GM12878 (cell line): ENCODE measurements at regions not wholly inside any gene's neighbourhood (a gene's known extent, or its start where the extent isn't known, plus 50 kb on each side); places are given as distances from the start of the nearest gene placed in this dataset.

Experiments used
- ATAC-seq: fragments of 200-7000 bp; cut with Tn5 transposase; 3 replicates; pipeline ENCODE4 v1.9.1; 2020; ENCODE audit warnings: mild to moderate bottlenecking, moderate library complexity
- BruUV-seq: library from RNA; stranded (reverse); fragments of 400-500 nt; replicated peaks from 2 replicates; lab custom pipeline; 2021; lab: Mats Ljungman, UMichigan
- CTCF ChIA-PET: fragments of 300-600 bp; sonication (Branson Sonifier 250); formaldehyde crosslinking; extraction: SDS; loops from one replicate; lab custom pipeline; 2021; ENCODE audit warnings: inconsistent platforms; lab: Yijun Ruan, JAX
- POLR2A ChIA-PET: fragments of 350-600 bp; formaldehyde crosslinking; extraction: SDS; loops from one replicate; lab custom pipeline; 2021; ENCODE audit warnings: inconsistent platforms; lab: Charles Lee
- RAD21 ChIA-PET: fragments of 300-600 bp; sonication (Branson Sonifier 250); formaldehyde crosslinking; loops from one replicate; lab custom pipeline; 2023; ENCODE audit warnings: antibody characterized with exemption; ENCODE audit not compliant: unreplicated experiment; lab: Charles Lee
- SMC1A ChIA-PET: fragments of 300-600 bp; sonication (Branson Sonifier 250); formaldehyde crosslinking; loops from one replicate; lab custom pipeline; 2023; ENCODE audit not compliant: unreplicated experiment, uncharacterized antibody; lab: Charles Lee
- DNase-seq: peaks from one replicate; pipeline ENCODE4 v3.0.0-alpha.2; 2011; ENCODE audit warnings: low read depth, low spot score
- FAIRE-seq: peaks from 3 replicates; lab custom pipeline; 2011; peaks lifted over from hg19 to GRCh38; lab: Jason Lieb, UNC
- H2AFZ ChIP-seq: 2 replicates; pipeline ENCODE4 v1.6.0; 2011; ENCODE audit warnings: low read depth, low read length, control low read depth; ENCODE audit not compliant: control insufficient read depth
- H3K27ac ChIP-seq: 2 replicates; pipeline ENCODE4 v1.5.1; 2011; ENCODE audit warnings: control low read depth; ENCODE audit not compliant: control insufficient read depth, insufficient read depth
- H3K27me3 ChIP-seq, 2 experiments: replicated peaks in 1 of 2; 2 replicates each; pipeline versions ENCODE4 v1.6.0 to v1.6.1; 2011; ENCODE audit warnings: low read length in 1 of 2; ENCODE audit not compliant: control insufficient read depth in 2 of 2, insufficient read depth in 2 of 2
- H3K36me3 ChIP-seq, 2 experiments: 2 replicates each; pipeline ENCODE4 v1.5.1; 2011; ENCODE audit warnings: low read length in 1 of 2; ENCODE audit not compliant: control insufficient read depth in 2 of 2, insufficient read depth in 2 of 2
- H3K4me1 ChIP-seq: 2 replicates; pipeline ENCODE4 v1.6.1; 2011; ENCODE audit warnings: mild to moderate bottlenecking, low read length, moderate library complexity, mixed read lengths; ENCODE audit not compliant: control insufficient read depth, insufficient read depth
- H3K4me2 ChIP-seq: 2 replicates; pipeline ENCODE4 v1.6.0; 2011; ENCODE audit warnings: control low read depth; ENCODE audit not compliant: control insufficient read depth, insufficient read depth
- H3K4me3 ChIP-seq: fragments of 200-600 bp; sonication (generic); 2 replicates; pipeline ENCODE4 v1.5.1; 2016
- H3K79me2 ChIP-seq: 2 replicates; pipeline ENCODE4 v1.6.0; 2011; ENCODE audit warnings: low read length; ENCODE audit not compliant: control insufficient read depth, insufficient read depth
- H3K9ac ChIP-seq: 2 replicates; pipeline ENCODE4 v1.8.0; 2011; ENCODE audit warnings: low read length, control low read depth, mixed read lengths; ENCODE audit not compliant: control insufficient read depth, insufficient read depth
- H3K9me3 ChIP-seq: replicated peaks from 3 replicates; pipeline ENCODE4 v1.5.1; 2011; ENCODE audit warnings: mild to moderate bottlenecking, low read length; ENCODE audit not compliant: control insufficient read depth, insufficient read depth
- H4K20me1 ChIP-seq: 2 replicates; pipeline ENCODE4 v1.6.0; 2011; ENCODE audit not compliant: control insufficient read depth, insufficient read depth
- E2F8 ChIP-seq: fragments of 450-650 bp; IDR thresholded peaks from 2 replicates; pipeline ENCODE4 v1.6.1; 2018; ENCODE audit warnings: mild to moderate bottlenecking, low read depth, moderate library complexity; ENCODE audit not compliant: partially characterized antibody
- EED ChIP-seq: sonication (generic); IDR thresholded peaks from 2 replicates; pipeline ENCODE4 v1.6.1; 2016; ENCODE audit warnings: antibody characterized with exemption, low read depth
- EGR1 ChIP-seq, 2 experiments: IDR thresholded peaks; 1 replicate in 1 of 2; 2 replicates in 1 of 2; pipeline ENCODE4 v1.6.1; 2011 to 2012; ENCODE audit warnings: low read depth in 2 of 2, low read length in 2 of 2, borderline replicate concordance in 1 of 2, mild to moderate bottlenecking in 1 of 2, moderate library complexity in 1 of 2
- FOXM1 ChIP-seq: IDR thresholded peaks from 2 replicates; pipeline ENCODE4 v1.6.1; 2012; ENCODE audit warnings: low read depth, mild to moderate bottlenecking, inconsistent platforms, low read length, moderate library complexity
- IKZF2 ChIP-seq, 2 experiments: fragments of 450-650 bp; IDR thresholded peaks; 2 replicates each; pipeline ENCODE4 v1.6.1; 2017; ENCODE audit warnings: mild to moderate bottlenecking in 2 of 2, moderate library complexity in 2 of 2
- MTA3 ChIP-seq: IDR thresholded peaks from 2 replicates; pipeline ENCODE4 v1.6.1; 2012; ENCODE audit warnings: low read length, inconsistent platforms, borderline replicate concordance
- NFIC ChIP-seq: IDR thresholded peaks from 2 replicates; pipeline ENCODE4 v1.6.1; 2012; ENCODE audit warnings: low read depth, mild to moderate bottlenecking, inconsistent platforms, low read length, moderate library complexity
- NFXL1 ChIP-seq: fragments of 450-650 bp; IDR thresholded peaks from 2 replicates; pipeline ENCODE4 v1.6.1; 2017; ENCODE audit warnings: antibody characterized with exemption, mild to moderate bottlenecking, borderline replicate concordance
- POU2F2 ChIP-seq: IDR thresholded peaks from 3 replicates; pipeline ENCODE4 v1.6.1; 2011; ENCODE audit warnings: low read depth, mild to moderate bottlenecking, low read length, borderline replicate concordance
- RELB ChIP-seq: fragments of 450-650 bp; IDR thresholded peaks from 2 replicates; pipeline ENCODE4 v1.6.1; 2017; ENCODE audit warnings: low read depth, mild to moderate bottlenecking, moderate library complexity
- SMARCA5 ChIP-seq: fragments of 450-650 bp; IDR thresholded peaks from 2 replicates; pipeline ENCODE4 v1.6.1; 2017; ENCODE audit warnings: mild to moderate bottlenecking
- ZNF207 ChIP-seq: fragments of 450-650 bp; IDR thresholded peaks from 2 replicates; pipeline ENCODE4 v1.6.1; 2014; ENCODE audit warnings: antibody characterized with exemption, mild to moderate bottlenecking, borderline replicate concordance
- ZNF384 ChIP-seq: IDR thresholded peaks from 2 replicates; pipeline ENCODE4 v1.6.1; 2012; ENCODE audit warnings: low read depth, mild to moderate bottlenecking, low read length, improper control_type of control experiment, borderline replicate concordance
- WGBS: methylation state at CpG from one replicate; pipeline ENCODE4 v1.1.6; 2016; ENCODE audit warnings: low lambda C conversion rate; ENCODE audit not compliant: insufficient replicate concordance, insufficient coverage; ENCODE audit errors: missing lambda C conversion rate; 5-methylcytosine and 5-hydroxymethylcytosine counted together
- in situ Hi-C: fragments of 300-500 bp; cut with MboI; formaldehyde crosslinking; loops from 9 replicates; pipeline ENCODE4 v1.14.3; 2018; ENCODE audit warnings: mixed read lengths
- intact Hi-C: fragments of 100-400 bp; cut with micrococcal nuclease; formaldehyde crosslinking; loops from one replicate; pipeline ENCODE4 v1.14.2; 2022; ENCODE audit not compliant: unreplicated experiment
- TF ChIP-seq, protein P1 (sequence below): fragments of 450-650 bp; conservative IDR thresholded peaks from 2 replicates; pipeline ENCODE4 v1.6.1; 2017; ENCODE audit warnings: mild to moderate bottlenecking, moderate library complexity
- TF ChIP-seq, protein P2 (sequence below): IDR thresholded peaks from 2 replicates; pipeline ENCODE4 v1.6.1; 2011; ENCODE audit warnings: low read depth, mild to moderate bottlenecking, low read length, moderate library complexity, borderline replicate concordance; ENCODE audit errors: extremely low read depth

DNA sequence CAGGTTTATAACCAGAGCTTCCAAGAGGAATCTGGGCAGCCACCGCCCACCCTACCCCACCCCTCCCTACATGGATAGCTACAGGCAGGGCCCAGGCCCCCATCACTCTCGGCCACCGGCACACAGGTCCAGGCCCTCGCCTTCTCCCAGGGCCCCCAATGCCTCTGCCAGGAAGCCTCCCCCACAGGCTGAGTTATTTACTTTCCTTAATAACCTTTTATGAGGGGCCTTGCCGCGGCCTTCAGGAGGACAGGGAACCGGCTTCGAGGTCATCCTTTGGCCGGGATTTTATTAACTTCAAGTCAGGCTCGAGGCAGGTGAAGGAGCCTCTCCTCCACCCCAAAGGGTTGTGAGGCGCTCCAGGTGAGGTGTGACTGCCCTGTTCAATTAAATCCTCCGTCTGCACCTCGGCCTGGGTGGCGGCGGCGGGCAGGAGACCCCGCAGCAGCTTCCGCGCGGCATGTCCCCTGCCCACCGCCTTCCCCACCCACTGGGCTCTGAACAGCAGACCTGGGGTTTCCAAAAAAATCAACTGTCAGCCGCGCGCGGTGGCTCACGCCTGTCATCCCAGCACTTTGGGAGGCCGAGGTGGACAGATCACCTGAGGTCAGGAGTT is 106.5 kb downstream of the MICALL2 start:
- DNase-seq = no peak
- ATAC-seq = no peak
- H3K79me2 ChIP-seq = no peaks in the 10 kb centered on the region
- no peak overlapping the region for H3K9ac ChIP-seq
- ChIA-PET POLR2A (no interaction called here), CTCF (no interaction called here), SMC1A (no interaction called here)
- H3K4me1 ChIP-seq = no peaks in the 10 kb centered on the region
- H3K36me3 ChIP-seq = no peaks in the 10 kb centered on the region
- H4K20me1 ChIP-seq = no peaks in the 10 kb centered on the region
- FAIRE-seq = no peak
- no peaks in the 10 kb centered on the region; a peak in 2 of 4 replicates for H3K27me3 ChIP-seq
- WGBS = 57% methylated on average over 24 of the region's 27 CpGs
- no TSS peak for BruUV-seq
- no peak overlapping the region for H3K4me2 ChIP-seq
- no peaks in the 10 kb centered on the region for H3K9me3 ChIP-seq
- TF ChIP-seq IKZF2 (IDR thresholded peaks at IDR 0.05) (no peak), EGR1 (IDR thresholded peaks at IDR 0.05; ENCODE audit: borderline replicate concordance in 1 of 2, low read depth in 2 of 2, low read length in 2 of 2) (no peak), SMARCA5 (no peak), FOXM1 (no peak), NFXL1 (no peak), EED (no peak), NFIC (no peak), RELB (no peak), MTA3 (no peak), POU2F2 (no peak), ZNF207 (no peak), ZNF384 (no peak), E2F8 (no peak)
- TF ChIP-seq, protein P1, sequence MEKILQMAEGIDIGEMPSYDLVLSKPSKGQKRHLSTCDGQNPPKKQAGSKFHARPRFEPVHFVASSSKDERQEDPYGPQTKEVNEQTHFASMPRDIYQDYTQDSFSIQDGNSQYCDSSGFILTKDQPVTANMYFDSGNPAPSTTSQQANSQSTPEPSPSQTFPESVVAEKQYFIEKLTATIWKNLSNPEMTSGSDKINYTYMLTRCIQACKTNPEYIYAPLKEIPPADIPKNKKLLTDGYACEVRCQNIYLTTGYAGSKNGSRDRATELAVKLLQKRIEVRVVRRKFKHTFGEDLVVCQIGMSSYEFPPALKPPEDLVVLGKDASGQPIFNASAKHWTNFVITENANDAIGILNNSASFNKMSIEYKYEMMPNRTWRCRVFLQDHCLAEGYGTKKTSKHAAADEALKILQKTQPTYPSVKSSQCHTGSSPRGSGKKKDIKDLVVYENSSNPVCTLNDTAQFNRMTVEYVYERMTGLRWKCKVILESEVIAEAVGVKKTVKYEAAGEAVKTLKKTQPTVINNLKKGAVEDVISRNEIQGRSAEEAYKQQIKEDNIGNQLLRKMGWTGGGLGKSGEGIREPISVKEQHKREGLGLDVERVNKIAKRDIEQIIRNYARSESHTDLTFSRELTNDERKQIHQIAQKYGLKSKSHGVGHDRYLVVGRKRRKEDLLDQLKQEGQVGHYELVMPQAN = no peak
- TF ChIP-seq, protein P2, sequence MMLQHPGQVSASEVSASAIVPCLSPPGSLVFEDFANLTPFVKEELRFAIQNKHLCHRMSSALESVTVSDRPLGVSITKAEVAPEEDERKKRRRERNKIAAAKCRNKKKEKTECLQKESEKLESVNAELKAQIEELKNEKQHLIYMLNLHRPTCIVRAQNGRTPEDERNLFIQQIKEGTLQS = no peak
- TF ChIP-seq, all 136 proteins: peak for 0
- no peak overlapping the region for H3K4me3 ChIP-seq
- intact Hi-C loops (no loop called here), in situ Hi-C loops (no loop called here)
- H2AFZ ChIP-seq = no peak overlapping the region
- RAD21 ChIA-PET = no interaction called here
- no peak overlapping the region for H3K27ac ChIP-seq
